ENCODE measurements at regions not wholly inside any gene's neighbourhood (a gene's known extent, or its start where the extent isn't known, plus 50 kb on each side); places are given as distances from the start of the nearest gene placed in this dataset.

DNA sequence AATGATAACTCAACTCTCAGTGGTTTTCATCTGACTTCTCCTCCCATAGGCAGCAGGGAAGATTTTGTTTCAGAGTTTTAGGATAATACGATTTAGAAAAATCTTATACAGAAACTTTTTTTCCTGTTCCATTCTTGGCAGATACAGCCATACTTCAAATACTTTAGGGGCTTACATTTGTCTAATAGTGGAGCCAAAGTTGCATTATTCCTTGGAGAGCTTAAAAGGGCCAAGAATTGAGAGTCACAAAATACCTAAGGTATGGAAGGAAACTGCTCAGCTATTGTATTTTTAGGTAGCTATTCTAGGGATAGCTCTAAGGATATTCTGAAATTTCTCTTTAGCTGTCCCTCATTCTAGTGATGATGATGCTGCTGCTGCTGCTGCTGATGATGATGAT is 132.9 kb upstream of the PTCHD1 start:
- H3K27me3 ChIP-seq (ENCODE audit: control insufficient read depth, insufficient read depth, low read length): no peaks in the 10 kb centered on the region
- H3K4me3 ChIP-seq (ENCODE audit: low read depth, low read length): no peak overlapping the region
- no peak overlapping the region for H3K27ac ChIP-seq (ENCODE audit: low read depth, low read length)
- H3K36me3 ChIP-seq (ENCODE audit: control insufficient read depth, insufficient read depth, low read length): no peaks in the 10 kb centered on the region
- H3K4me1 ChIP-seq (ENCODE audit: control insufficient read depth, insufficient read depth, low read length): no peaks in the 10 kb centered on the region
- no peak for DNase-seq (ENCODE audit: low read depth in 4 of 6, low spot score in 6 of 6)
- no CpG with 5 or more reads among the region's 1 CpG for WGBS (ENCODE audit: insufficient coverage)
- H3K9me3 ChIP-seq (ENCODE audit: control insufficient read depth, insufficient read depth, low read length): no peaks in the 10 kb centered on the region

DNA sequence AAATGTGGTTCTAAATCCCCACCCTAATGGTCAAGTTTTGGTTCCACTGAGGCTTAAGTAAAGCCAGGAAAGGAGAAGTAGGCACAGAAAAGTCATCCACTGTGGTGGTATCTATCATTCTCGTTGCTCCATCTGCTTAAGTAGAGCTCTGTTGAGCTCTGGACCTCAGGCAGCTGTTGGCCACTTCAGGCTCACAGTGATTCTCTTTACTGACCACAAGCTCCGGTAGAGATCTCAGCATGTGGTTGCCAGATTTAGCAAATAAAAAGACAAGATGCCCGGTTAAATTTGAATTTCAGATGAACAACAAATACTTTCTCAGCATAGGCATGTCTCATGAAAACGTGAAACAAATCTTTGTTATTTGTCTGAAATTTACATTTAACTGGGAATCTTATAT is 132.3 kb upstream of the PTCHD1 start:
- H3K4me3 ChIP-seq (ENCODE audit: low read depth, low read length): no peak overlapping the region
- WGBS (ENCODE audit: insufficient coverage): 48% methylated on average over 3 of the region's 4 CpGs

DNA sequence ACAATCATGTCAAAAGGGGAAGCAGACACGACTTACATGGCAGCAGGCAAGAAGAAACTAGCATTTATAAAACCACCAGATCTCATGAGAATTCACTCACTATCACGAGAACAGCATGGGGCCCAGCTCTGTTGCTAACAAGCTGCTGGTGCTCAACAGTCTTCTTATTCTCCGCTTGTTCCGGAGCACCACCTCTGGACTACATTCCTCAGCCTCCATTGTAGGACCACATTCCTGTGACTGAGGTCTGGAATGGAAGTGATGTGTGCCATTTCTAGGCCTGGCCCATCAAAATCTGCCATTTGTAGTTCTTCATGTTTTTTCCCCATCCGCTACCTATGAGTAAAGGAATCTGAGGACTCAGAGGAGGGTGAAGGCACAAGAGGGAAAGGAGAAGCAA is 111.5 kb upstream of the PTCHD1 start:
- H3K27me3 ChIP-seq (ENCODE audit: control insufficient read depth, insufficient read depth, low read length): peaks cover 2% of the 10 kb centered on the region
- no peaks in the 10 kb centered on the region for H3K36me3 ChIP-seq (ENCODE audit: control insufficient read depth, insufficient read depth, low read length)
- no peak overlapping the region for H3K27ac ChIP-seq (ENCODE audit: low read depth, low read length)
- peaks cover 2% of the 10 kb centered on the region for H3K9me3 ChIP-seq (ENCODE audit: control insufficient read depth, insufficient read depth, low read length)
- H3K4me3 ChIP-seq (ENCODE audit: low read depth, low read length): no peak overlapping the region
- H3K4me1 ChIP-seq (ENCODE audit: control insufficient read depth, insufficient read depth, low read length): no peaks in the 10 kb centered on the region
- WGBS (ENCODE audit: insufficient coverage): 36% methylated on average over 2 of the region's 5 CpGs
- DNase-seq (ENCODE audit: low read depth in 4 of 6, low spot score in 6 of 6): no peak

More for the DNA sequence above, 132.3 kb upstream of the PTCHD1 start:
- DNase-seq (ENCODE audit: low read depth in 4 of 6, low spot score in 6 of 6): no peak
- Histone ChIP-seq H3K27me3 (ENCODE audit: control insufficient read depth, insufficient read depth, low read length) (no peaks in the 10 kb centered on the region), H3K27ac (ENCODE audit: low read depth, low read length) (no peak overlapping the region), H3K9me3 (ENCODE audit: control insufficient read depth, insufficient read depth, low read length) (no peaks in the 10 kb centered on the region), H3K4me1 (ENCODE audit: control insufficient read depth, insufficient read depth, low read length) (no peaks in the 10 kb centered on the region), H3K36me3 (ENCODE audit: control insufficient read depth, insufficient read depth, low read length) (no peaks in the 10 kb centered on the region)

- Histone ChIP-seq H3K9me3 (ENCODE audit: control insufficient read depth, insufficient read depth, low read length) (no peaks in the 10 kb centered on the region), H3K27ac (ENCODE audit: low read depth, low read length) (no peak overlapping the region), H3K4me3 (ENCODE audit: low read depth, low read length) (no peak overlapping the region), H3K27me3 (ENCODE audit: control insufficient read depth, insufficient read depth, low read length) (no peaks in the 10 kb centered on the region), H3K36me3 (ENCODE audit: control insufficient read depth, insufficient read depth, low read length) (no peaks in the 10 kb centered on the region), H3K4me1 (ENCODE audit: control insufficient read depth, insufficient read depth, low read length) (peaks cover 4% of the 10 kb centered on the region)
- no CpG with 5 or more reads among the region's 3 CpGs for WGBS (ENCODE audit: insufficient coverage)
- peak in 1 of 6 donors; percentile 9 for DNase-seq (ENCODE audit: low read depth in 4 of 6, low spot score in 6 of 6)
These were observed 106.2 kb upstream of the PTCHD1 start for GRCh38 chrX:23228454-23228853.

DNA sequence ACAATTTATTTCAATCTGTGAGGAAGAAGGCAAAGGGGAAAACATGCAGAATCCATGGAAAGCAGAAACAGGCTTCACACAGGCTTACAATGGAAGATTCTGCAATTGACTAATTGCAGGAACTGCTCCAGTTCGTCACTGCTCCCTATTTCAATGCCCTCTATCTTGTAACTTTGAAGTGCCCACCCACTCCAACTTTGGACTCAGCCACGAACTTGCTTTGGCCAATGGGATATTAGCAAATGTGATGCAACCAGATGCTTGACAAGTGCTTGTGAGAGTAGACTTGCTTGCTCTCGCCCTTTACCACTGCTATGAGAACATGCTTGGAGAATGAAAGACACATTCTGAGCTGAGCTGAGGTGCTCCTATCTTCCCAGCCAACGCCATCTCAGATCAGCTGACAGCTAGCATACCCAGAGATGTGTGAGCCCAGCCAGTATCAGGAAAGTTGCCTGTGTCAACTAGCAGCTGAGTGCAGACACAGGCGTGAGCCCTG is 105.7 kb upstream of the PTCHD1 start:
- no peaks in the 10 kb centered on the region for H3K36me3 ChIP-seq (ENCODE audit: control insufficient read depth, insufficient read depth, low read length)
- no peaks in the 10 kb centered on the region for H3K9me3 ChIP-seq (ENCODE audit: control insufficient read depth, insufficient read depth, low read length)
- no peak overlapping the region for H3K27ac ChIP-seq (ENCODE audit: low read depth, low read length)
- 32% methylated on average over 3 of the region's 5 CpGs for WGBS (ENCODE audit: insufficient coverage)
- DNase-seq (ENCODE audit: low read depth in 4 of 6, low spot score in 6 of 6): peak in 2 of 6 donors; percentile 6 to 10
- H3K27me3 ChIP-seq (ENCODE audit: control insufficient read depth, insufficient read depth, low read length): no peaks in the 10 kb centered on the region
- H3K4me3 ChIP-seq (ENCODE audit: low read depth, low read length): no peak overlapping the region
- H3K4me1 ChIP-seq (ENCODE audit: control insufficient read depth, insufficient read depth, low read length): peaks cover 4% of the 10 kb centered on the region

- H3K27me3 ChIP-seq (ENCODE audit: control insufficient read depth, insufficient read depth, low read length): no peaks in the 10 kb centered on the region
- H3K36me3 ChIP-seq (ENCODE audit: control insufficient read depth, insufficient read depth, low read length): no peaks in the 10 kb centered on the region
- H3K9me3 ChIP-seq (ENCODE audit: control insufficient read depth, insufficient read depth, low read length): no peaks in the 10 kb centered on the region
- no peak for DNase-seq (ENCODE audit: low read depth in 4 of 6, low spot score in 6 of 6)
- H3K27ac ChIP-seq (ENCODE audit: low read depth, low read length): no peak overlapping the region
- H3K4me3 ChIP-seq (ENCODE audit: low read depth, low read length): no peak overlapping the region
- 40% methylated on average over 1 of the region's 5 CpGs for WGBS (ENCODE audit: insufficient coverage)
- no peaks in the 10 kb centered on the region for H3K4me1 ChIP-seq (ENCODE audit: control insufficient read depth, insufficient read depth, low read length)
These were observed 99.6 kb upstream of the PTCHD1 start for GRCh38 chrX:23235051-23235450.

DNA sequence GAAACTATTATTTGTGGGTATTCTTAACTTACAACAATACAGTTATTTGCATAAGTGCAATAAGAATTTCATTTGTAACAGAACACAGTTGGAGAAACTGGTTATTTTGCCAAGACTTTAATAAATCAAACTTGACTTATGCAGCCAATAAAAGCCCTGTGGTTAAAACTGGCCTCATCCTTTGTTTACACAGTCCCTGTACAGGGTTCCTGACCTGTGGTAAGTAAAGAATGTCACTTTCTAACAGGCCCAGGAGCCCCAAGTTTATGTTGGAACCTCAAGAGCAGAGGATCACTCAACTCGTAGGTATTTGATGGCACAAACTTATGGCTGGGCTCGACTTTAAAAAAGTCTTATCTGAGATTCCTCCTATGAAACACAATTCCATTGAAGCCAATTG is 88.6 kb upstream of the PTCHD1 start:
- no peak for DNase-seq (ENCODE audit: low read depth in 4 of 6, low spot score in 6 of 6)
- no peaks in the 10 kb centered on the region for H3K9me3 ChIP-seq (ENCODE audit: control insufficient read depth, insufficient read depth, low read length)
- H3K4me1 ChIP-seq (ENCODE audit: control insufficient read depth, insufficient read depth, low read length): no peaks in the 10 kb centered on the region
- no peaks in the 10 kb centered on the region for H3K36me3 ChIP-seq (ENCODE audit: control insufficient read depth, insufficient read depth, low read length)
- H3K27ac ChIP-seq (ENCODE audit: low read depth, low read length): no peak overlapping the region
- H3K27me3 ChIP-seq (ENCODE audit: control insufficient read depth, insufficient read depth, low read length): no peaks in the 10 kb centered on the region
- H3K4me3 ChIP-seq (ENCODE audit: low read depth, low read length): no peak overlapping the region
- no CpG with 5 or more reads among the region's 2 CpGs for WGBS (ENCODE audit: insufficient coverage)

- H3K4me1 ChIP-seq (ENCODE audit: control insufficient read depth, insufficient read depth, low read length): no peaks in the 10 kb centered on the region
- no peaks in the 10 kb centered on the region for H3K27me3 ChIP-seq (ENCODE audit: control insufficient read depth, insufficient read depth, low read length)
- DNase-seq (ENCODE audit: low read depth in 4 of 6, low spot score in 6 of 6): no peak
- H3K9me3 ChIP-seq (ENCODE audit: control insufficient read depth, insufficient read depth, low read length): no peaks in the 10 kb centered on the region
- H3K27ac ChIP-seq (ENCODE audit: low read depth, low read length): no peak overlapping the region
- no peak overlapping the region for H3K4me3 ChIP-seq (ENCODE audit: low read depth, low read length)
- 93% methylated on average over 4 of the region's 7 CpGs for WGBS (ENCODE audit: insufficient coverage)
- no peaks in the 10 kb centered on the region for H3K36me3 ChIP-seq (ENCODE audit: control insufficient read depth, insufficient read depth, low read length)
These were observed 86.5 kb upstream of the PTCHD1 start for GRCh38 chrX:23248187-23248586.

DNA sequence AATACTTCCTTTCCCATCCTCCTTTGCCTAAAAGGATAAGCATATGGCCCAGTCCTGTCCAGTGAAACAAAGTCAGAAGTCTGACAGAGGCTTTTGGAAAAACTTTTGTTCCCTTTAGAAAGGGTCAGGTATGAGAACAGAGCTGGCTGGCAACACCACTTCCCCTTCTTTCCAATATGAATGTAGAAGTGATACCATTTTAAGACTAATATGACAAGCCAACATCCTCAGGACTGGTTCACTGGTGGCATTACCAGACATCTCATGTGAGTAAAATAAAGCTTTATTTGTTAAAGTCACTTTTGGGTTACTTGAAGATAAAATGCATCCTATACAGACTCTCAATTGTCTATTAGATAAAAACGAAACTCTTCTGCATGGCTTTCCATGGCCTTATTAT is 83.6 kb upstream of the PTCHD1 start:
- Histone ChIP-seq H3K36me3 (ENCODE audit: control insufficient read depth, insufficient read depth, low read length) (no peaks in the 10 kb centered on the region), H3K27ac (ENCODE audit: low read depth, low read length) (no peak overlapping the region), H3K4me1 (ENCODE audit: control insufficient read depth, insufficient read depth, low read length) (no peaks in the 10 kb centered on the region), H3K9me3 (ENCODE audit: control insufficient read depth, insufficient read depth, low read length) (no peaks in the 10 kb centered on the region), H3K4me3 (ENCODE audit: low read depth, low read length) (no peak overlapping the region), H3K27me3 (ENCODE audit: control insufficient read depth, insufficient read depth, low read length) (no peaks in the 10 kb centered on the region)
- DNase-seq (ENCODE audit: low read depth in 4 of 6, low spot score in 6 of 6): no peak
- 36% methylated on average over 1 of the region's 1 CpG for WGBS (ENCODE audit: insufficient coverage)

DNA sequence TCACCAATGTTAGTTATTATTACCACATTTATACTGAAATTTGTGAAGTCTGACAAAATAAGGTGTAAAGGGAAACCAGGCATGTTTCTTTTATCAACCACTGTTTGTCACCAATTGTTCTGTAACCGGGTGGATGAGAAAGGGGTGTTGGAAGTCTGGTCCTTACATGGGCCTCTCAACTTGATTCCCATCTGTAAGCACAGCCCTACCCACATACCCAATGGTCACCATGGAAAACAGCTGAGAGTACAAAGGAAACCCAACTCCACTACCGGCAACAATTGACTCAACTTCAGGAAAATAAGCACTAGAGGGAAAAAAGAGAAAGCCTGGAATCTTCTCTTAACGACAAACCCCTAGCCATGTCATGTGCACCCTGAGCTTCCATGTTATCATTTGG is 70.8 kb upstream of the PTCHD1 start:
- 8% methylated on average over 2 of the region's 3 CpGs for WGBS (ENCODE audit: insufficient coverage)
- no peaks in the 10 kb centered on the region for H3K36me3 ChIP-seq (ENCODE audit: control insufficient read depth, insufficient read depth, low read length)
- DNase-seq (ENCODE audit: low read depth in 4 of 6, low spot score in 6 of 6): peak in 2 of 6 donors; percentile 1 to 2
- H3K4me1 ChIP-seq (ENCODE audit: control insufficient read depth, insufficient read depth, low read length): no peaks in the 10 kb centered on the region
- peaks cover 2% of the 10 kb centered on the region for H3K27me3 ChIP-seq (ENCODE audit: control insufficient read depth, insufficient read depth, low read length)
- H3K27ac ChIP-seq (ENCODE audit: low read depth, low read length): no peak overlapping the region
- peaks cover 7% of the 10 kb centered on the region for H3K9me3 ChIP-seq (ENCODE audit: control insufficient read depth, insufficient read depth, low read length)
- H3K4me3 ChIP-seq (ENCODE audit: low read depth, low read length): no peak overlapping the region
